DOHH2 (cell line): ENCODE measurements at regions not wholly inside any gene's neighbourhood (a gene's known extent, or its start where the extent isn't known, plus 50 kb on each side); places are given as distances from the start of the nearest gene placed in this dataset.

Source experiments
- EZH2phosphoT487 ChIP-seq: fragments of 200-600 bp; sonication (generic); IDR thresholded peaks from 2 replicates; pipeline ENCODE4 v1.6.1; 2017; ENCODE audit warnings: borderline replicate concordance, mild to moderate bottlenecking, antibody characterized with exemption, low read length, moderate library complexity, mixed read lengths
- TF ChIP-seq, protein P1 (sequence below): fragments of 200-600 bp; sonication (generic); IDR thresholded peaks from one replicate; pipeline ENCODE4 v1.5.1; 2014; ENCODE audit warnings: antibody characterized with exemption, mild to moderate bottlenecking, low read depth, low read length; ENCODE audit not compliant: poor library complexity, severe bottlenecking

DNA sequence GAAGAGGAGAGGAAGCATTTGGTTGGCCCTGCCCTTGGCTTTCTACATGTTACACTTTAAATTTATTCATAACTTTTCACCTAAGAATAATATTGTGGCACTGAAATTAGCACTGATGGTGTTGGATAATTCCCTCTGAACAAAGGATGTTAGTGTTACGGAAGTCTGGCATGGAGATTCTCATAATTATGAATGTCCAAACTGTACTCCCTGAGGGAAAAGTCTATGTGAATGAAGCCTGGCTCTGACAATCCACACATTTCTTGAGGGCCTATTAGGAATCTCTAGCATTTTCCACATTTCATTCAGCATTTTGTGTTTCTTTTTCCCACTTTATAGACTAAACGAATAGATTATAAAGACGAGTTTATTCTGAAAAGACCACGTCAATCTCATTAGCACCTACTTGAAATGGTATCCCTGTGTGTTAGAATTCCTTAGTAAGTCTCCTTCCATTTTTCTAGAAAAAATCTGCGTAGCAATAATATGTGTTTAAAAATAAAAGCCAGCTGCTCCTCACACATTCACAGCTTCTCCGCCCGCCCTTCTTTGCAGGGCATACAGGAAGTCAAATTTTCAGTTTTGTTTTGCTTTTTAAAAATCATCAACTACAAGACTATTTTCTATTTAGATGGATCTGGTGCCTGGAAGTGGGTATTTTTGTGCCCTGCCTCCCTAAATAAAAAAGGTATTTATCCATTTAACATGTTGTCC is 131.8 kb upstream of the PALS2 start:
- TF ChIP-seq, protein P1, sequence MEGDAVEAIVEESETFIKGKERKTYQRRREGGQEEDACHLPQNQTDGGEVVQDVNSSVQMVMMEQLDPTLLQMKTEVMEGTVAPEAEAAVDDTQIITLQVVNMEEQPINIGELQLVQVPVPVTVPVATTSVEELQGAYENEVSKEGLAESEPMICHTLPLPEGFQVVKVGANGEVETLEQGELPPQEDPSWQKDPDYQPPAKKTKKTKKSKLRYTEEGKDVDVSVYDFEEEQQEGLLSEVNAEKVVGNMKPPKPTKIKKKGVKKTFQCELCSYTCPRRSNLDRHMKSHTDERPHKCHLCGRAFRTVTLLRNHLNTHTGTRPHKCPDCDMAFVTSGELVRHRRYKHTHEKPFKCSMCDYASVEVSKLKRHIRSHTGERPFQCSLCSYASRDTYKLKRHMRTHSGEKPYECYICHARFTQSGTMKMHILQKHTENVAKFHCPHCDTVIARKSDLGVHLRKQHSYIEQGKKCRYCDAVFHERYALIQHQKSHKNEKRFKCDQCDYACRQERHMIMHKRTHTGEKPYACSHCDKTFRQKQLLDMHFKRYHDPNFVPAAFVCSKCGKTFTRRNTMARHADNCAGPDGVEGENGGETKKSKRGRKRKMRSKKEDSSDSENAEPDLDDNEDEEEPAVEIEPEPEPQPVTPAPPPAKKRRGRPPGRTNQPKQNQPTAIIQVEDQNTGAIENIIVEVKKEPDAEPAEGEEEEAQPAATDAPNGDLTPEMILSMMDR = no peak
- TF ChIP-seq EZH2phosphoT487 = no peak
